SIG-M5 (cell line): ENCODE measurements at regions not wholly inside any gene's neighbourhood (a gene's known extent, or its start where the extent isn't known, plus 50 kb on each side); places are given as distances from the start of the nearest gene placed in this dataset.
"Not testable (repeated sequence)": the region's sequence is repeated elsewhere in the genome, so short reads cannot be mapped to it uniquely, and the experiment has no call there.

ENCODE experiments used
- DNase-seq: peaks from one replicate; lab custom pipeline; 2025; lab: John Stamatoyannopoulos, UW

- not testable (repeated sequence) for DNase-seq
These were observed 154.9 kb upstream of the ZNF469 start for GRCh38 chr16:88227722-88228482.

- not testable (repeated sequence) for DNase-seq
These were observed 154.0 kb upstream of the ZNF469 start for GRCh38 chr16:88228751-88229150.

- DNase-seq = not testable (repeated sequence)
These were observed 153.0 kb upstream of the ZNF469 start for GRCh38 chr16:88229710-88230109.

GRCh38 chr16:88230276-88230966, 152.3 kb upstream of the ZNF469 start:
- DNase-seq = not testable (repeated sequence)

- not testable (repeated sequence) for DNase-seq
These were observed 151.7 kb upstream of the ZNF469 start for GRCh38 chr16:88230967-88231615.

DNA sequence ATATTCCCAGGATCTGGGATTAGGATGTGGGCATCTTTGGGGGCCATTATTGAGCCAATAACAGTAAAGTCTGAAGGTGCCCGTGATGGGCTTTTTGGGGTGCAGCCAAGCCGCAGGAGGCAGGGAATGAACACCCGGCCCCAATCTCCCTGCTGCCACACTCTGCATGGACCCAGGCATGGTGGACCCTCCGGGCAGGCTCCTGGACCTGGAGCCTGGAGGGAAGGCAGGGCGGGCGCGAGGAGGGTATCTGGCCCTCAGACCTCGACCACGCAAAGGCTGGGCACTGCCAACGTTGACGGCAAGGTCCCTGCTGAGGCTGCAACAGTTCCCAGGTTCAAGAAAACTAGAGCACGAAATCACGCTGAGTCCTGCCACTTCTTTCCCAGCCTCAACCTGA, 150.9 kb upstream of the ZNF469 start:
- DNase-seq = not testable (repeated sequence)

GRCh38 chr16:88232401-88233258, 150.1 kb upstream of the ZNF469 start:
- not testable (repeated sequence) for DNase-seq

GRCh38 chr16:88233621-88234420, 148.9 kb upstream of the ZNF469 start:
- DNase-seq = not testable (repeated sequence)

GRCh38 chr16:88234421-88235271, 148.1 kb upstream of the ZNF469 start:
- not testable (repeated sequence) for DNase-seq

- not testable (repeated sequence) for DNase-seq
These were observed 147.1 kb upstream of the ZNF469 start for GRCh38 chr16:88235691-88236090.

- DNase-seq = not testable (repeated sequence)
These were observed 146.5 kb upstream of the ZNF469 start for GRCh38 chr16:88236229-88236628.

- not testable (repeated sequence) for DNase-seq
These were observed 145.4 kb upstream of the ZNF469 start for GRCh38 chr16:88237314-88237713.

DNA sequence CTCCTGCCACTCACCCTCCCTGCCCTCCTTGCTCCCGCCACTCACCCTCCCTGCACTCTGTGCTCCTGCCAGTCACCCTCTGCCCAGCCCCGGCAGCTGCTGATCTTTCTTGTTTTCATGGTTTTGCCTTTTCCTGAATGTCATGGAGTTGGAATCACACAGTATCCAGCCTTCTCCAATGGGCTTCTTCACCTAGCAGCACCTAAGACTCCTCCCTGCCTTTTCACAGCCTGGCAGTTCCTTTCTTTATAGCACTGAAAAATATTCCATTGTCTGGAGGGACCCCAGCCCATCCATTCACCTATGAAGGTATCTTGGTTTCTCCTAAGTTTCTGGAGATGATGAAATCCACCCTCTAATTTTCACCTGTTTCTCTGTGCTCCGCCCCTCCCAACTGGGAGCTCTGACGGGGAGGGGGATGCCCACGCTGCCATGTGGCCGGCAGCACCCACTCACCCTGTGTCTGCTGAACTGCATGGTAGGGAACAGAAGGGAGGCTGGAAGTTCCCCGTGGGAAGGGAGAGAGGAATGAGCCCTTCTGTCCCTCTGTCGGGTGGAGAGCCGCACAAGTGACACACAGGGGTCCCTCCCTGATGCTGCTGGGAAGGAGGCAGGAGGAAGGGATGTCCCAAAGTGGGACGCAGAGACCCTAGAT, 144.9 kb upstream of the ZNF469 start:
- not testable (repeated sequence) for DNase-seq

GRCh38 chr16:88238732-88239274, 144.0 kb upstream of the ZNF469 start:
- peak; percentile 5 for DNase-seq

GRCh38 chr16:88240118-88240517, 142.6 kb upstream of the ZNF469 start:
- not testable (repeated sequence) for DNase-seq

- DNase-seq = not testable (repeated sequence)
These were observed 142.0 kb upstream of the ZNF469 start for GRCh38 chr16:88240776-88241175.

DNA sequence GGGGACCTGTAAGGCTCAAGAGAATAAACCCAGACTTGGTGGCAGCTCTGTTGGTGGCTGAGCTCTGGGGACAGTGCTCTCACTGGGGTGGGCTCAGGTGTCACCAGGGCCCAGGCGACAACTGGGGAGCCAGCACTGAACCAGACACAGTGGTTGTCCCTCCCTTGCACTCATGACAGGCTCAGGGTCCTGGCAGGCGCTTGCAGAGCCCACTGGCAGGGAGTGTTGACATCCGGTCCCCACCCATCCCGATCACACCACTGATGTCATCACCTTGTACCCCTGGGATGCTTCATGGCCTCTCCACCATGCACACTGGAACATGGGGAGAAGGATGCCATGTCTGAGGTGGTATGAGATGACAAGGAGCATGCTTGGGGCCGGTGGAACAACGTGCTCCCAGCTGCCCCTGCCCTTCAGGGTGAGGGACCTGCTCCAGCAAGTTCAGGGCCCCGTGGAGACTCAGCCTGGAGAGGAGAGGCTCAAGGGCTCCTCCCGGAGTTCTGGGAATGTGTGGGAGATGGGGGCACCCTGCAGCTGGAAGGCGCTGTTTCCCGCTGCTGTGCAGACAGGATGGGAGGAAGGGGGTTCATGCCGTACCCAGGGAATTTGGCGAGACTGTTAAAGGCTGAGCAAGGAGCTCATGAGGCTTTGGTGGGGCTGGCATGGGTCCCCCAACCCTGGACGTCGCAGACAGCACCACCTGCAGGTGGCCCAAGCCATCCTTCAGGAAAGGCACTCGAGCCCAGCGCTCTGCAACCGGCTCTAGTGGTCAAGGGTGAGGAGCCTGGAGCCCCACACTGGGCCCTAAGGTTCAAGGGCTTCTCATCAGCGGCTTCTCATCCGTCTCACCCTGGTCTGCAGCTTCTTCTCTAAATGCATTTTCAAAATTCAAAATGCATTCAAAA, 141.1 kb upstream of the ZNF469 start:
- not testable (repeated sequence) for DNase-seq
